Gastrocnemius medialis (tissue), 4 donors: ENCODE measurements at regions not wholly inside any gene's neighbourhood (a gene's known extent, or its start where the extent isn't known, plus 50 kb on each side); places are given as distances from the start of the nearest gene placed in this dataset.

Experiments
- POLR2A ChIP-seq, 2 donors: fragments of 450-650 bp; IDR thresholded peaks; one replicate each; pipeline ENCODE4 v1.6.1; 2017; ENCODE audit warnings: antibody characterized with exemption in 2 of 2, mild to moderate bottlenecking in 2 of 2, moderate library complexity in 2 of 2
- TF ChIP-seq, protein P1 (sequence below), 5 experiments: fragments of 450-650 bp in 3 of 5; fragments of 200-600 bp in 2 of 5; sonication (generic) in 2 of 5; IDR thresholded peaks in 4 of 5; conservative IDR thresholded peaks in 1 of 5; 1 replicate in 4 of 5; 2 replicates in 1 of 5; pipeline ENCODE4 v1.5.1; 2016 to 2019; ENCODE audit warnings: antibody characterized with exemption in 5 of 5, mild to moderate bottlenecking in 3 of 5, moderate library complexity in 3 of 5

DNA sequence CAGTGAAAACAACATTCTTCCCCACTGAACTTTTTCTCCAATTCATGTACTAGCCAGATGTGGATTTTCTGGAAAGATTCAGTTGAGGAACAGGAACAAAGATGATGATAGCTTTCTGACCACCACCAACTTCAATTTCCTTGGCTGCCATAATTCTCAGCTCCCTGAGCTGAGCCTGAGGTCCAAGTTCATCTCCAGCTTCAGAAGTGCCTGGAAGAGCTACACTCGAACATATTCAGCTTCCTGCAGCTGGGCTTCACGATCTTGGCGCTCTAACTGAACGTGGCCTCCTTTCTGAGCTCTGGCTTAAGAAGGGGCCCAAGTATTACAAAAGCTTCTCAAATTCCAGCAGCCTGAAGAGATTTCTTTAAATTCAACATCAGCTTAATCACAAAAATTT is 83.9 kb downstream of the QDPR start:
- TF ChIP-seq, protein P1, sequence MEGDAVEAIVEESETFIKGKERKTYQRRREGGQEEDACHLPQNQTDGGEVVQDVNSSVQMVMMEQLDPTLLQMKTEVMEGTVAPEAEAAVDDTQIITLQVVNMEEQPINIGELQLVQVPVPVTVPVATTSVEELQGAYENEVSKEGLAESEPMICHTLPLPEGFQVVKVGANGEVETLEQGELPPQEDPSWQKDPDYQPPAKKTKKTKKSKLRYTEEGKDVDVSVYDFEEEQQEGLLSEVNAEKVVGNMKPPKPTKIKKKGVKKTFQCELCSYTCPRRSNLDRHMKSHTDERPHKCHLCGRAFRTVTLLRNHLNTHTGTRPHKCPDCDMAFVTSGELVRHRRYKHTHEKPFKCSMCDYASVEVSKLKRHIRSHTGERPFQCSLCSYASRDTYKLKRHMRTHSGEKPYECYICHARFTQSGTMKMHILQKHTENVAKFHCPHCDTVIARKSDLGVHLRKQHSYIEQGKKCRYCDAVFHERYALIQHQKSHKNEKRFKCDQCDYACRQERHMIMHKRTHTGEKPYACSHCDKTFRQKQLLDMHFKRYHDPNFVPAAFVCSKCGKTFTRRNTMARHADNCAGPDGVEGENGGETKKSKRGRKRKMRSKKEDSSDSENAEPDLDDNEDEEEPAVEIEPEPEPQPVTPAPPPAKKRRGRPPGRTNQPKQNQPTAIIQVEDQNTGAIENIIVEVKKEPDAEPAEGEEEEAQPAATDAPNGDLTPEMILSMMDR (IDR thresholded peaks at IDR 0.05 in 4 of 5, conservative IDR thresholded peaks at IDR 0.05 in 1 of 5): no peak
- no peak for TF ChIP-seq POLR2A (IDR thresholded peaks at IDR 0.05)
